ENCODE measurements at regions not wholly inside any gene's neighbourhood (a gene's known extent, or its start where the extent isn't known, plus 50 kb on each side); places are given as distances from the start of the nearest gene placed in this dataset.

- Histone ChIP-seq H3K27ac (no peak overlapping the region), H3K4me1 (no peaks in the 10 kb centered on the region), H3K9me3 (peaks cover 0 to 14% (median 1%) of the 10 kb centered on the region in 12 donors), H3K27me3 (no peaks in the 10 kb centered on the region), H3K4me3 (no peak overlapping the region), H3K36me3 (no peaks in the 10 kb centered on the region)
- WGBS, 4 donors, result 59 to 70% (median 68%) methylated on average over 2 of the region's 2 CpGs
- ATAC-seq (no peak), DNase-seq (no peak)
- TF ChIP-seq CTCF (IDR thresholded peaks at IDR 0.05), result no peak
- TF ChIP-seq POLR2A (IDR thresholded peaks at IDR 0.05), result no peak
- intact Hi-C loops (cut with DNase I), result no loop called here
Measured at GRCh38 chr1:170296642-170297041, 150.9 kb downstream of the NTMT2 start.

- Histone ChIP-seq H3K36me3 (no peaks in the 10 kb centered on the region), H3K4me1 (peaks cover 0 to 13% (median 0%) of the 10 kb centered on the region in 12 donors), H3K4me3 (no peak overlapping the region), H3K9me3 (peaks cover 0 to 10% (median 1%) of the 10 kb centered on the region in 12 donors), H3K27ac (no peak overlapping the region), H3K27me3 (no peaks in the 10 kb centered on the region)
- intact Hi-C loops (cut with DNase I), result no loop called here
- ATAC-seq (no peak), DNase-seq (no peak)
- WGBS, 4 donors, result 91 to 94% (median 92%) methylated on average over 3 of the region's 3 CpGs
- no peak for TF ChIP-seq POLR2A (IDR thresholded peaks at IDR 0.05)
Measured at GRCh38 chr1:170301596-170301995, 155.8 kb downstream of the NTMT2 start.

GRCh38 chr1:170303034-170303433 lies 157.3 kb downstream of the NTMT2 start:
- Histone ChIP-seq H3K27ac (no peak overlapping the region), H3K4me1 (peaks cover 0 to 27% (median 0%) of the 10 kb centered on the region in 12 donors), H3K36me3 (no peaks in the 10 kb centered on the region), H3K27me3 (no peaks in the 10 kb centered on the region), H3K4me3 (no peak overlapping the region), H3K9me3 (no peaks in the 10 kb centered on the region)
- intact Hi-C loops (cut with DNase I), result no loop called here
- ATAC-seq (no peak), DNase-seq (no peak)
- WGBS, 4 donors, result 79 to 93% (median 86%) methylated on average over 1 of the region's 1 CpG
- no peak for TF ChIP-seq CTCF (IDR thresholded peaks at IDR 0.05)
- no peak for TF ChIP-seq POLR2A (IDR thresholded peaks at IDR 0.05)

- no peak overlapping the region for H3K4me3 ChIP-seq
- TF ChIP-seq CTCF (IDR thresholded peaks at IDR 0.05) (no peak), POLR2A (IDR thresholded peaks at IDR 0.05) (no peak)
- H3K27ac ChIP-seq, result peak overlapping the region in 3 of 12 donors; percentile 9 to 27 (median 18)
- H3K27me3 ChIP-seq, result no peaks in the 10 kb centered on the region
- 53 to 70% (median 56%) methylated on average over 2 of the region's 2 CpGs for WGBS, 4 donors
- ATAC-seq (no peak), DNase-seq (no peak)
- H3K4me1 ChIP-seq, result peaks cover 0 to 53% (median 4%) of the 10 kb centered on the region in 12 donors
- H3K9me3 ChIP-seq, result no peaks in the 10 kb centered on the region
- H3K36me3 ChIP-seq, result no peaks in the 10 kb centered on the region
- intact Hi-C loops (cut with DNase I), result no loop called here
Measured at GRCh38 chr1:170305777-170306512, 160.2 kb downstream of the NTMT2 start.

- peak overlapping the region in 3 of 12 donors; percentile 9 to 18 (median 18) for H3K27ac ChIP-seq
- no peaks in the 10 kb centered on the region for H3K9me3 ChIP-seq
- no peaks in the 10 kb centered on the region for H3K27me3 ChIP-seq
- peaks cover 0 to 55% (median 4%) of the 10 kb centered on the region in 12 donors for H3K4me1 ChIP-seq
- ATAC-seq (no peak), DNase-seq (no peak)
- H3K4me3 ChIP-seq, result no peak overlapping the region
- intact Hi-C loops (cut with DNase I), result no loop called here
- no peaks in the 10 kb centered on the region for H3K36me3 ChIP-seq
- TF ChIP-seq CTCF (IDR thresholded peaks at IDR 0.05) (no peak), POLR2A (IDR thresholded peaks at IDR 0.05) (no peak)
Measured at GRCh38 chr1:170306513-170306910, 160.8 kb downstream of the NTMT2 start.

Measured in heart left ventricle (tissue), 16 donors.